ENCODE measurements at regions not wholly inside any gene's neighbourhood (a gene's known extent, or its start where the extent isn't known, plus 50 kb on each side); places are given as distances from the start of the nearest gene placed in this dataset.
A peak's percentile ranks its signal among the peaks of the same experiment; 100 is the strongest.

GRCh38 chr4:45944000-45944399 is 179.9 kb downstream of the GABRG1 start:
- Histone ChIP-seq H3K9me3 (ENCODE audit: control insufficient read depth in 4 of 4, low read length in 3 of 4) (no peaks in the 10 kb centered on the region), H3K27me3 (ENCODE audit: control insufficient read depth in 4 of 4, insufficient read depth in 4 of 4, low read length in 3 of 4) (no peaks in the 10 kb centered on the region), H3K9ac (ENCODE audit: low read depth in 1 of 2, low read length in 2 of 2) (no peak overlapping the region), H3K27ac (ENCODE audit: low read depth in 1 of 2, low read length in 2 of 2) (no peak overlapping the region), H3K36me3 (ENCODE audit: control insufficient read depth in 4 of 4, insufficient read depth in 3 of 4, low read depth in 1 of 4, low read length in 3 of 4) (no peaks in the 10 kb centered on the region), H3K4me1 (ENCODE audit: control insufficient read depth in 4 of 4, insufficient read depth in 4 of 4, low read length in 3 of 4) (no peaks in the 10 kb centered on the region), H3K4me3 (ENCODE audit: low read depth in 1 of 3, low read length in 3 of 3) (no peak overlapping the region)
- 39% methylated on average over 1 of the region's 1 CpG for WGBS
- TF ChIP-seq JUND (IDR thresholded peaks at IDR 0.05), result no peak
- TF ChIP-seq RAD21 (IDR thresholded peaks at IDR 0.05), result peak; percentile 20 to 58
- DNase-seq (ENCODE audit: low spot score), result no peak

- DNase-seq (ENCODE audit: low spot score), result no peak
- H3K9me3 ChIP-seq (ENCODE audit: control insufficient read depth in 4 of 4, low read length in 3 of 4), result no peaks in the 10 kb centered on the region
Observed at GRCh38 chr4:45939056-45939455, 184.8 kb downstream of the GABRG1 start.

GRCh38 chr4:45931154-45931553 is 192.7 kb downstream of the GABRG1 start:
- no peak overlapping the region for H3K9ac ChIP-seq (ENCODE audit: low read depth in 1 of 2, low read length in 2 of 2)
- no peak overlapping the region for H3K4me3 ChIP-seq (ENCODE audit: low read depth in 1 of 3, low read length in 3 of 3)
- no peaks in the 10 kb centered on the region for H3K4me1 ChIP-seq (ENCODE audit: control insufficient read depth in 4 of 4, insufficient read depth in 4 of 4, low read length in 3 of 4)
- TF ChIP-seq GABPA (IDR thresholded peaks at IDR 0.05 in 1 of 2, conservative IDR thresholded peaks at IDR 0.05 in 1 of 2) (no peak), JUND (IDR thresholded peaks at IDR 0.05) (no peak), RXRA (IDR thresholded peaks at IDR 0.05) (no peak), ATF3 (IDR thresholded peaks at IDR 0.05) (no peak), SP1 (IDR thresholded peaks at IDR 0.05) (no peak), ZBTB33 (IDR thresholded peaks at IDR 0.05) (no peak), FOXA1 (IDR thresholded peaks at IDR 0.05) (no peak), REST (IDR thresholded peaks at IDR 0.05) (no peak), NR2F2 (IDR thresholded peaks at IDR 0.05) (no peak), HNF4A (conservative IDR thresholded peaks at IDR 0.05) (no peak), HNF4G (IDR thresholded peaks at IDR 0.05) (no peak)
- DNase-seq (ENCODE audit: low spot score), result no peak
- H3K9me3 ChIP-seq (ENCODE audit: control insufficient read depth in 4 of 4, low read length in 3 of 4), result no peaks in the 10 kb centered on the region
- H3K36me3 ChIP-seq (ENCODE audit: control insufficient read depth in 4 of 4, insufficient read depth in 3 of 4, low read depth in 1 of 4, low read length in 3 of 4), result no peaks in the 10 kb centered on the region
- H3K27me3 ChIP-seq (ENCODE audit: control insufficient read depth in 4 of 4, insufficient read depth in 4 of 4, low read length in 3 of 4), result no peaks in the 10 kb centered on the region
- WGBS, result 37% methylated on average over 1 of the region's 1 CpG
- no peak overlapping the region for H3K27ac ChIP-seq (ENCODE audit: low read depth in 1 of 2, low read length in 2 of 2)

More at GRCh38 chr4:45939056-45939455, 184.8 kb downstream of the GABRG1 start:
- no peak for TF ChIP-seq FOXA2 (IDR thresholded peaks at IDR 0.05)
- TF ChIP-seq NR2F2 (IDR thresholded peaks at IDR 0.05), result no peak
- TF ChIP-seq HNF4A (conservative IDR thresholded peaks at IDR 0.05), result no peak
- no peak for TF ChIP-seq SP1 (IDR thresholded peaks at IDR 0.05)
- no peak for TF ChIP-seq JUND (IDR thresholded peaks at IDR 0.05)
- no peak for TF ChIP-seq EGR1 (IDR thresholded peaks at IDR 0.05; ENCODE audit: low read depth in 2 of 2)
- TF ChIP-seq GABPA (IDR thresholded peaks at IDR 0.05 in 1 of 2, conservative IDR thresholded peaks at IDR 0.05 in 1 of 2), result no peak
- TF ChIP-seq FOXA1 (IDR thresholded peaks at IDR 0.05), result no peak
- Histone ChIP-seq H3K4me1 (ENCODE audit: control insufficient read depth in 4 of 4, insufficient read depth in 4 of 4, low read length in 3 of 4) (no peaks in the 10 kb centered on the region), H3K27me3 (ENCODE audit: control insufficient read depth in 4 of 4, insufficient read depth in 4 of 4, low read length in 3 of 4) (peaks cover 0 to 2% (median 0%) of the 10 kb centered on the region in 4 donors), H3K27ac (ENCODE audit: low read depth in 1 of 2, low read length in 2 of 2) (no peak overlapping the region), H3K36me3 (ENCODE audit: control insufficient read depth in 4 of 4, insufficient read depth in 3 of 4, low read depth in 1 of 4, low read length in 3 of 4) (no peaks in the 10 kb centered on the region), H3K9ac (ENCODE audit: low read depth in 1 of 2, low read length in 2 of 2) (no peak overlapping the region), H3K4me3 (ENCODE audit: low read depth in 1 of 3, low read length in 3 of 3) (no peak overlapping the region)

Measured in liver (tissue), 7 donors.